HEK293T (cell line): ENCODE measurements at regions not wholly inside any gene's neighbourhood (a gene's known extent, or its start where the extent isn't known, plus 50 kb on each side); places are given as distances from the start of the nearest gene placed in this dataset.

Source experiments
- CTCF ChIA-PET: fragments of 350-600 bp; formaldehyde crosslinking; extraction: SDS; loops from one replicate; lab custom pipeline; 2021; ENCODE audit warnings: antibody characterized with exemption, inconsistent platforms; lab: Yijun Ruan, JAX
- POLR2A ChIA-PET: fragments of 350-600 bp; formaldehyde crosslinking; extraction: SDS; loops from one replicate; lab custom pipeline; 2020; ENCODE audit warnings: antibody characterized with exemption, inconsistent platforms; lab: Yijun Ruan, JAX
- DNase-seq: peaks from one replicate; pipeline ENCODE4 v3.0.0; 2012; ENCODE audit warnings: mixed read lengths; ENCODE audit errors: extremely low spot score
- ARNT ChIP-seq: fragments of 450-650 bp; IDR thresholded peaks from 2 replicates; pipeline ENCODE4 v1.6.1; 2017; ENCODE audit warnings: mild to moderate bottlenecking
- BHLHE40 ChIP-seq: fragments of 450-650 bp; IDR thresholded peaks from 2 replicates; pipeline ENCODE4 v1.6.1; 2016; ENCODE audit warnings: mild to moderate bottlenecking, moderate library complexity, borderline replicate concordance
- CTBP1 ChIP-seq: fragments of 450-650 bp; IDR thresholded peaks from 2 replicates; pipeline ENCODE4 v1.6.1; 2016; ENCODE audit warnings: borderline replicate concordance
- ELF4 ChIP-seq: fragments of 450-650 bp; IDR thresholded peaks from 2 replicates; pipeline ENCODE4 v1.6.1; 2017; ENCODE audit warnings: antibody characterized with exemption
- FOXA1 ChIP-seq: fragments of 450-650 bp; IDR thresholded peaks from 2 replicates; pipeline ENCODE4 v1.6.1; 2016; ENCODE audit warnings: mild to moderate bottlenecking
- FOXK2 ChIP-seq: fragments of 450-650 bp; IDR thresholded peaks from 2 replicates; pipeline ENCODE4 v1.6.1; 2016; ENCODE audit warnings: mild to moderate bottlenecking
- FOXM1 ChIP-seq: fragments of 450-650 bp; IDR thresholded peaks from 2 replicates; pipeline ENCODE4 v1.6.1; 2017; ENCODE audit warnings: mild to moderate bottlenecking, borderline replicate concordance
- HDGF ChIP-seq: fragments of 450-650 bp; IDR thresholded peaks from 2 replicates; pipeline ENCODE4 v1.6.1; 2017; ENCODE audit warnings: antibody characterized with exemption, borderline replicate concordance
- L3MBTL2 ChIP-seq: fragments of 450-650 bp; conservative IDR thresholded peaks from 2 replicates; pipeline ENCODE4 v1.6.1; 2016; ENCODE audit warnings: mild to moderate bottlenecking
- LEF1 ChIP-seq: fragments of 450-650 bp; IDR thresholded peaks from 2 replicates; pipeline ENCODE4 v1.6.1; 2017; ENCODE audit warnings: mild to moderate bottlenecking, borderline replicate concordance
- NFRKB ChIP-seq: fragments of 450-650 bp; IDR thresholded peaks from 2 replicates; pipeline ENCODE4 v1.6.1; 2016; ENCODE audit warnings: mild to moderate bottlenecking, moderate library complexity
- PKNOX1 ChIP-seq: fragments of 450-650 bp; IDR thresholded peaks from 2 replicates; pipeline ENCODE4 v1.6.1; 2016
- SP1 ChIP-seq: fragments of 450-650 bp; IDR thresholded peaks from 2 replicates; pipeline ENCODE4 v1.6.1; 2017
- SUZ12 ChIP-seq: fragments of 450-650 bp; IDR thresholded peaks from 2 replicates; pipeline ENCODE4 v1.6.1; 2016; ENCODE audit warnings: mild to moderate bottlenecking
- TARDBP ChIP-seq: fragments of 450-650 bp; IDR thresholded peaks from 2 replicates; pipeline ENCODE4 v1.6.1; 2016
- ZNF384 ChIP-seq: fragments of 450-650 bp; IDR thresholded peaks from 2 replicates; pipeline ENCODE4 v1.6.1; 2016

DNA sequence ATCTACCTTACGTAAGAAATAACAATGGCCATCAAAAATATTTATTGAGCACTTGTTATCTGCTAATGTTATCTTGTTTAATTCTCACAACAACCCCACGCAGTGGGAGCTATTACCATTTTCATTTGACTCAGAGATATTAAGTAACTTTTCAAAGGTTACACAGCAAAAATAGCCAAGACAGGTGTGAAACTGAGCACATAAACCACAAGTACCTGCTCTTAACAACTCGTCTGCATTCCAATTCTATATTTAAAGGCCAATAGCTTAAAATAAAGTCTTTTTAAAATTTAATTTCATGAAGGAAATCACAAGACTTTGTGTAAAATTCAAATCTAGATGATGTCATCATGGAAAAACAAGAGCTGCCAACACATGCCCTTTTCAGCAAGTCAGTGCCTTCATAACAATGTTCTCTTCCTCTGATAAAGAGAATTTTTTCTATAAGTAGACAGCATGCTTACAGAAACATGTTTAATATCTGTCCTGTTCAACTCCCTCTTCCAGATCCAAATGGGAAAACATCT, 111.6 kb downstream of the MED10 start:
- CTCF ChIA-PET: no interaction called here
- POLR2A ChIA-PET: no interaction called here
- TF ChIP-seq ARNT (no peak), ELF4 (no peak), L3MBTL2 (no peak), CTBP1 (no peak), HDGF (no peak), ZNF384 (no peak), TARDBP (no peak), FOXK2 (no peak), BHLHE40 (no peak), FOXA1 (no peak), LEF1 (no peak), SP1 (no peak), FOXM1 (no peak), SUZ12 (no peak), NFRKB (no peak), PKNOX1 (no peak)
- DNase-seq: no peak

DNA sequence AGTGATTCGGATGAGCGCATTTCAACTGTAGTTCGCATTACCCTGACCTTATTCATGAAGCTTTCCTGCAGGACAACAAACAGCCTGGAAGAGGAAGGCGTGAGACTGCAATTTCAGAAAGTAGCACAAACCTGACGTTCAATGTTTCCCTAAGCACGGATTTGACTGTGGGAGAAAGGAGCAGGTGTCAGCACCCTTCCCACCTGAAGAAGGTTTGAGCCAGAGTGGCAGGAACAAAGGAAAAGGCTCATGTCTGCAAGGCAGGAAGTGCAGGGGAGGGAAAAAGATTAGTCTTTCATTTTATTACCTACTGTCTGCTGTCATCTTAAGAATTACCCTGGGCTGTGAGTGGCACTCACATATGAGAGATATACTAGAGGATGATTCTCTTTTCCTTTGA, 114.0 kb downstream of the MED10 start:
- no peak for DNase-seq
- ChIA-PET CTCF (no interaction called here), POLR2A (no interaction called here)
- TF ChIP-seq FOXA1: no peak
- TF ChIP-seq HDGF: no peak
- TF ChIP-seq NFRKB: no peak
- no peak for TF ChIP-seq SUZ12
- no peak for TF ChIP-seq ZNF384
- TF ChIP-seq PKNOX1: no peak
- TF ChIP-seq ARNT: no peak
- TF ChIP-seq SP1: no peak
- TF ChIP-seq LEF1: no peak
- TF ChIP-seq L3MBTL2: no peak
- TF ChIP-seq FOXM1: no peak
- no peak for TF ChIP-seq CTBP1
- no peak for TF ChIP-seq ELF4

DNA sequence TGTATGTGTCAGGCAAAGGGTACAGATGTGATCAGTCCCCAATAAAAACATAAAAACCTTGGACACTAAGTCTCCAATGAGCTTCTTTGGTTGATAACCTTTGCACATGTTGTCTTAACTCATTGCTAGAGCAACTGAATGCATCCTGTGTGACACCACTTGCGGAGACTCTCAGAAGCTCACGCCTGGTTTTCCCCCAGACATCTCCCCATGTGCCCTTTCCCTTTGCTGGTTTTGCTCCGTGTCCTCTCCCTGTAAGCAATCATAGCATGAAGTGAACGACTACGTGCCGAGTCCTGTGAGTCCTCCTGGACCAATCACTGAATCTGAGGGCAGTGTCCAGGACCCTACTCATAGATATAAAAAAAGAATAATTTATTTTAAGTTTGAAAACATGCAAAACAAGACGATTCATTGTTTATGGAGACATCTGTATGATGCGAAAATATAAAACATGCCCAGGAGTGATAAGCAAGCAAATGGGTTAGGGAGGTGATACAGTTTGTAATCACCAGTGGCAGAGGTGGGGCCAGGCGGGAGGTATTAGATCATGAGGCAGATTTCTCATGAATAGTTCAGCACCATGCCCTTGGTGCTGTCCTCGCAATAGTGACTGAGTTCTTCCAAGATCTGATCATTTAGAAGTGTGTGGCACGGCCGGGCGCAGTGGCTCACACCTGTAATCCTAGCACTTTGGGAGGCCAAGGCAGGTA, 115.5 kb downstream of the MED10 start:
- POLR2A ChIA-PET: interaction anchor here (0.6 kb wide), 1 partner anchor 73 kb away, joined by 3 read pairs; no protein-coding TSS in a partner anchor
- CTCF ChIA-PET: no interaction called here
- no peak for DNase-seq
- TF ChIP-seq ARNT: no peak
- TF ChIP-seq FOXA1: no peak
- TF ChIP-seq BHLHE40: no peak
- TF ChIP-seq LEF1: no peak
- TF ChIP-seq ELF4: no peak
- no peak for TF ChIP-seq ZNF384
- no peak for TF ChIP-seq FOXM1
- no peak for TF ChIP-seq SUZ12
- TF ChIP-seq HDGF: no peak
- TF ChIP-seq NFRKB: no peak
- no peak for TF ChIP-seq SP1
- TF ChIP-seq L3MBTL2: no peak
- TF ChIP-seq FOXK2: no peak

DNA sequence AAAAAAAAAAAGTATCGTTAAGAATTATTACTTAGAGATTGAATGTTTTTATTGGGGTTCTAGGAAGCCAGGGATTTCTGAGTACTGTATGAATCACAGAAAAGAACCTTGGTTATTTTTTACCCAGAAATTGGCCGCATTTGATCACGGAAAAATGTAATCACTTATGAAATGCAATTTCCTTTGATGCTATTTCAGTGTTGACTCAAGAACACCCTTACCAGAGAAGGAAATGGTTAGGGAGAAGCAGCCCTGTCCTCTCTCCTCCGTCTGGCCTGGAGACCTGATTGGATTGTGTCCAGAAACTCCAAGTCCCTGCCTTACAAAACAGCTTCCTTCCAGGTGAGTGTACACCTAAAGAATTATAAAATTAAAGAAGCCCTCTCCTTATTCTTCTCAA, 116.7 kb downstream of the MED10 start:
- TF ChIP-seq NFRKB (no peak), BHLHE40 (no peak), SP1 (no peak), FOXK2 (no peak), TARDBP (no peak), L3MBTL2 (no peak), CTBP1 (no peak), LEF1 (no peak), HDGF (no peak), ZNF384 (no peak), FOXM1 (no peak), SUZ12 (no peak), ELF4 (no peak)
- no peak for DNase-seq
- ChIA-PET CTCF (interaction anchor here (0.7 kb wide), 1 partner anchor 9 kb away, joined by 5 read pairs; no protein-coding TSS in a partner anchor), POLR2A (no interaction called here)

DNA sequence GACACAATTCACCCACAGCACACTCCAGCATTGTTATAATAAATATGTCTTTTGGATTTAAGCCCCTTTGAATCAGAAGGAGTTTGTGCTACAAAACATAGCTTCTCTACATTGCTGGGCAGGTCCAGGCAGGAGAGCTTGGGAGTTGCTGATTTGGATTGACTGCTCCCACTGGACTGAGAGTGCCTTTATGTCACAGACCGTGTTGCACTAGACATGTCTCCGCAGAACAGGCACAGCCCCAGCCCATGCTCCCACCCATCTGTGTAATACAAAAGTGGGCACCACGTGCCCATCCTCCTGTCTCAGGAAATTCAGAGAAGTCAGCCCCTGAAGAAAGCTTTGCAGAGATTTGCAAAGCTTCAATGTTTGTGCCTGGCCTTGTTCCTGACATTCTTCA, 117.1 kb downstream of the MED10 start:
- POLR2A ChIA-PET: no interaction called here

More for the DNA sequence above, 117.1 kb downstream of the MED10 start:
- CTCF ChIA-PET: interaction anchor here (0.7 kb wide), 1 partner anchor 9 kb away, joined by 5 read pairs; no protein-coding TSS in a partner anchor
- TF ChIP-seq HDGF (no peak), TARDBP (no peak), FOXA1 (no peak), SUZ12 (no peak), SP1 (no peak), PKNOX1 (no peak), FOXK2 (no peak), NFRKB (no peak), ARNT (no peak), FOXM1 (no peak), ZNF384 (no peak), BHLHE40 (no peak), LEF1 (no peak), L3MBTL2 (no peak), ELF4 (no peak), CTBP1 (no peak)
- DNase-seq: no peak
